HCT116 (cell line): ENCODE measurements at regions not wholly inside any gene's neighbourhood (a gene's known extent, or its start where the extent isn't known, plus 50 kb on each side); places are given as distances from the start of the nearest gene placed in this dataset.

ENCODE experiments used
- CTCF ChIP-seq, 3 experiments: fragments of 200-600 bp in 1 of 3; sonication (generic) in 1 of 3; IDR thresholded peaks in 2 of 3; conservative IDR thresholded peaks in 1 of 3; 2 replicates each; pipeline ENCODE4 v1.5.1; 2012 to 2017; ENCODE audit warnings: low read depth in 2 of 3, low read length in 2 of 3, antibody characterized with exemption in 1 of 3, borderline replicate concordance in 1 of 3, control low read depth in 1 of 3, mild to moderate bottlenecking in 1 of 3, mixed read lengths in 1 of 3, mixed run types in 1 of 3, moderate library complexity in 1 of 3; ENCODE audit not compliant: insufficient read depth in 1 of 3
- EGR1 ChIP-seq: IDR thresholded peaks from 2 replicates; pipeline ENCODE4 v1.6.1; 2012; ENCODE audit warnings: low read depth
- FOSL1 ChIP-seq: IDR thresholded peaks from 2 replicates; pipeline ENCODE4 v1.6.1; 2012; ENCODE audit warnings: low read depth
- JUND ChIP-seq: IDR thresholded peaks from 2 replicates; pipeline ENCODE4 v1.6.1; 2012
- POLR2A ChIP-seq: IDR thresholded peaks from 2 replicates; pipeline ENCODE4 v1.7.0; 2011; ENCODE audit warnings: borderline replicate concordance; ENCODE audit not compliant: insufficient read depth, insufficient read length; ENCODE audit errors: extremely low read depth
- TF ChIP-seq, protein P1 (sequence below): IDR thresholded peaks from 2 replicates; pipeline ENCODE4 v1.6.1; 2012
- TF ChIP-seq, protein P2 (sequence below): IDR thresholded peaks from 2 replicates; pipeline ENCODE4 v1.6.1; 2012; ENCODE audit warnings: low read depth

DNA sequence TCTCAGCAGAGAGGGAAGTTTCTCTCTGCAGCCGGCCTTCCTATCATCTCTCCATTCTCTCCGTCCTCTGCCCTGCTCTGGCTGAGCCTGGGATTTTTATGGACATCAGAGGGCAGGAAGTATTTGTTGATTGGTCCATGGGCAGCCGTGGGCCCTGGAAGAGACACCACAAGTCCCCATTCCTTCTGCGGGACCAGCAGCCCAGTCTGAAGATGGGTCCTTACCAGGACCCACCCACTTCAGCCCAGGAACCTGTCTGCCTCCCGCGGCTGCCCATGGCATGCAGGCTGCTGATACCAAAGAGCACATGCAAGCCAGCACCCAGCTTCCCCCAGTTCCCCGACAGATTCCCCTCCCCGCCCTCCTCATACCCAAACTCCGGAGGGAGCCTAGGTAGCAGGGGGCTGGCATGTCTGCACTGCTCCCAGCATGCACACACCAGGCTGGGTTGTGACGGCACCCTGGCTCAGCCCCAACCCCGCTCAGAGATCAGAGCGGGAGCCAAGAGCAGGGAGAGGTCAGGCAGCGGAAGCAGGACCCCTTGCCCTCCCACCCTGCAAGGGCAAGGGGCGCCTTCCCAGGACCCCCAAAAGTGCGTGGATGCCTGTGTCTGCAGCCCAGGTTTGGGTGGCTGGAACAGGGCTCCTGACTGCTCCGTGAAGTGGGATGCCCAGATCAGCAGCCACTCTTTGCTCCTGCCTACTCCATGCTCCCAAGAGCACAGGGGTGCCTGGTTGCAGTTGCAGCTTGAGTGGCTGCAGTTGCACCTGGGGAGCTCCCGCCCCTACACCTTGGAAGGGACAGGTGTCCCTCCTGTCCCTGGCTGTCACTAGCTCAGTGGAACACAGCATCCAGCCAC, 538.6 kb upstream of the POT1 start:
- TF ChIP-seq FOSL1 = no peak
- TF ChIP-seq, protein P1, sequence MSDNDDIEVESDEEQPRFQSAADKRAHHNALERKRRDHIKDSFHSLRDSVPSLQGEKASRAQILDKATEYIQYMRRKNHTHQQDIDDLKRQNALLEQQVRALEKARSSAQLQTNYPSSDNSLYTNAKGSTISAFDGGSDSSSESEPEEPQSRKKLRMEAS = no peak
- TF ChIP-seq, protein P2, sequence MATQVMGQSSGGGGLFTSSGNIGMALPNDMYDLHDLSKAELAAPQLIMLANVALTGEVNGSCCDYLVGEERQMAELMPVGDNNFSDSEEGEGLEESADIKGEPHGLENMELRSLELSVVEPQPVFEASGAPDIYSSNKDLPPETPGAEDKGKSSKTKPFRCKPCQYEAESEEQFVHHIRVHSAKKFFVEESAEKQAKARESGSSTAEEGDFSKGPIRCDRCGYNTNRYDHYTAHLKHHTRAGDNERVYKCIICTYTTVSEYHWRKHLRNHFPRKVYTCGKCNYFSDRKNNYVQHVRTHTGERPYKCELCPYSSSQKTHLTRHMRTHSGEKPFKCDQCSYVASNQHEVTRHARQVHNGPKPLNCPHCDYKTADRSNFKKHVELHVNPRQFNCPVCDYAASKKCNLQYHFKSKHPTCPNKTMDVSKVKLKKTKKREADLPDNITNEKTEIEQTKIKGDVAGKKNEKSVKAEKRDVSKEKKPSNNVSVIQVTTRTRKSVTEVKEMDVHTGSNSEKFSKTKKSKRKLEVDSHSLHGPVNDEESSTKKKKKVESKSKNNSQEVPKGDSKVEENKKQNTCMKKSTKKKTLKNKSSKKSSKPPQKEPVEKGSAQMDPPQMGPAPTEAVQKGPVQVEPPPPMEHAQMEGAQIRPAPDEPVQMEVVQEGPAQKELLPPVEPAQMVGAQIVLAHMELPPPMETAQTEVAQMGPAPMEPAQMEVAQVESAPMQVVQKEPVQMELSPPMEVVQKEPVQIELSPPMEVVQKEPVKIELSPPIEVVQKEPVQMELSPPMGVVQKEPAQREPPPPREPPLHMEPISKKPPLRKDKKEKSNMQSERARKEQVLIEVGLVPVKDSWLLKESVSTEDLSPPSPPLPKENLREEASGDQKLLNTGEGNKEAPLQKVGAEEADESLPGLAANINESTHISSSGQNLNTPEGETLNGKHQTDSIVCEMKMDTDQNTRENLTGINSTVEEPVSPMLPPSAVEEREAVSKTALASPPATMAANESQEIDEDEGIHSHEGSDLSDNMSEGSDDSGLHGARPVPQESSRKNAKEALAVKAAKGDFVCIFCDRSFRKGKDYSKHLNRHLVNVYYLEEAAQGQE = no peak
- TF ChIP-seq CTCF (IDR thresholded peaks at IDR 0.05 in 2 of 3, conservative IDR thresholded peaks at IDR 0.05 in 1 of 3; ENCODE audit: borderline replicate concordance in 1 of 3, insufficient read depth in 1 of 3, low read depth in 2 of 3, low read length in 2 of 3) = no peak
- no peak for TF ChIP-seq EGR1
- TF ChIP-seq POLR2A = no peak
- no peak for TF ChIP-seq JUND
